Kidney epithelial cell (primary cell): ENCODE measurements at regions not wholly inside any gene's neighbourhood (a gene's known extent, or its start where the extent isn't known, plus 50 kb on each side); places are given as distances from the start of the nearest gene placed in this dataset.

ENCODE experiments used
- DNase-seq: peaks from one replicate; pipeline ENCODE4 v3.0.0-alpha.2; 2010; ENCODE audit warnings: low read depth
- H3K27me3 ChIP-seq: 2 replicates; pipeline ENCODE4 v1.6.0; 2011; ENCODE audit warnings: low read length; ENCODE audit not compliant: control insufficient read depth, insufficient read depth
- H3K36me3 ChIP-seq: 2 replicates; pipeline ENCODE4 v1.5.1; 2011; ENCODE audit warnings: low read length; ENCODE audit not compliant: control insufficient read depth, insufficient read depth
- H3K4me3 ChIP-seq: 2 replicates; pipeline ENCODE4 v1.5.1; 2011; ENCODE audit warnings: low read depth, mild to moderate bottlenecking, control low read depth, low read length
- CTCF ChIP-seq: IDR thresholded peaks from 2 replicates; pipeline ENCODE4 v1.5.1; 2011; ENCODE audit warnings: mild to moderate bottlenecking, moderate library complexity, low read length, control low read depth, inconsistent platforms; ENCODE audit not compliant: insufficient read depth, poor library complexity, severe bottlenecking

GRCh38 chr6:84360039-84360438 is 132.6 kb upstream of the CEP162 start:
- DNase-seq: no peak
- H3K4me3 ChIP-seq: no peak overlapping the region
- H3K27me3 ChIP-seq: no peaks in the 10 kb centered on the region
- no peak for TF ChIP-seq CTCF
- H3K36me3 ChIP-seq: no peaks in the 10 kb centered on the region

DNA sequence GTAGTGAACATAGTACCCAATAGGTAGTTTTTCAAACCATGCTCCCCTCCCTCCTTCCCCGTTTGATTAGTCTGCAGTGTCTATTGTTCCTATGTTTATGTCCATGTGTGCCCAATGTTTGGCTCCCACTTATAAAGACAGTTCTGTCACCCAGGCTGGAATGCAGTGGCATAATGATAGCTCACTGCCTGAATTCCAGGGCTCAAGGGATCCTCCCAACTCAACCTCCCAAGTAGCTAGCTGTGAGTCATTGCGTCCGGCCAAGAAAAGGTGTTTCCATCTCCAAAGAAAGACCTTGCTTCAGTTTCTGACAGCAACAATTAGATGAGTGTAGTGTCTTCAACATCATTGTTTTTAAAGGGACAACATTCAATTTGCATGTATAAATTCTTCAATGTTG is 131.1 kb upstream of the CEP162 start:
- DNase-seq: no peak
- Histone ChIP-seq H3K27me3 (no peaks in the 10 kb centered on the region), H3K4me3 (no peak overlapping the region), H3K36me3 (no peaks in the 10 kb centered on the region)
- TF ChIP-seq CTCF: no peak

DNA sequence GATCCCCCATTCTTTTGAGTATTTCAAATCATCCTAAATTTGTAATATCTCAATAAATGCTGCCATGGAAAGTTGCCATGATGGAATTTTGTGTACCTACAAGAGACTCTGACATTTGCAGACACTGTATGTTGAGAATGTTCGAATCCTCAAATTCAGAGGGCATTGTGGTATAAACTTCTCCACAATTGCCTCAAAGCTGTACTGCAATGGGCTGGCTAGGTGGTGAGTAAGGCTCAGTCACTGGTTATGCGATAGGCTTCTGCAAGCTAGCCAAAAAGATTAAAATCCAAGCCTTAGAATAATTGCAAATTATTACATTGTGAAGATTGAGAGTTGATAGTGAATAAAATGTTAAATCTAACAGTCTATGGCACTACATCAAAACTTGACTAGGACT is 130.2 kb upstream of the CEP162 start:
- H3K27me3 ChIP-seq: no peaks in the 10 kb centered on the region
- no peak overlapping the region for H3K4me3 ChIP-seq
- TF ChIP-seq CTCF: no peak
- no peak for DNase-seq
- H3K36me3 ChIP-seq: no peaks in the 10 kb centered on the region

GRCh38 chr6:84356907-84357306 is 129.5 kb upstream of the CEP162 start:
- no peaks in the 10 kb centered on the region for H3K36me3 ChIP-seq
- H3K27me3 ChIP-seq: no peaks in the 10 kb centered on the region
- no peak for DNase-seq
- TF ChIP-seq CTCF: no peak
- H3K4me3 ChIP-seq: no peak overlapping the region

DNA sequence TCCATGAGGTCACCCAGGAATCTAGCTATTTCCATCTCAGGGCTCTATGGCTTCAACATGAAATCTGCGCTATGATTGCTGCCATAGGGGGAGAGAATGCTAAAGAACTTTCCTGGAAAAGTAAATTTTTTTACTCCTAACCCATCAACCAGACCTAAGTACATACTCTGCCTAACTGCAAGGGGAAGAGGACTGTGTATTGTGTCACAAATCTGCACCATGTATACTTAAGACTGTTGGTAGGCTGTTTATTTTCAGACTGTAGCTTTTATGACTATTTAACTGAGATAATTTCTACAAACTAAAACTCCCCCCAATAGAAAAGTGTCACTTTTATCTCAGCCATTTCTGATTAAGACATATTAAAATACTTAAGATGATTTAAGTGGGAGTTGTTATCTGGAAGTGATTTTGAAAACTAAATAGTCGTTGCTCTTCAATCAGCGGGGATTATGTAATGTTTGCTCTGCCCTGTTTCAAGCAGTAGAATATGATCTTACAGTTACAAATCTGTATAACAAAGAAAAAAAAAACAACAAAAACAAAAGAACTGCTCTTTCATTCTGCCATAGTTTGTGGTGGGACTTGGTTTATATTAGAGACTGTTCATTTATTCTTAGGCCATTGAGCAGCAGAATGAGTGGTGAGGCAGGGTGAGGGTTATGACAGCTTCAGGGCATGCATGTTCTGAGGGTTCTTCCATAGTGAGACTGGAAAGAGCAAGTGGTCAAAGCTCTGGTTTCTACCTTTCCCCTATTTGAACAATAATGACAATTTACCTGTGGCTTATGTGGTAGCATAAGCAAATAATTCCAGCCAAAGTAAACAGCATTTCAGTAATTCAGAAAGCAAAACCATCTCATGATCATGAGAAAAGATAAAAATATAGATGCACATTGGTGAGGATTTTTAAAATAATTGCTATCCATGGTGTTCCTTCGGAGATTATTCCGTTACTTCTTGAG is 126.3 kb upstream of the CEP162 start:
- TF ChIP-seq CTCF: no peak
- no peak for DNase-seq
- Histone ChIP-seq H3K27me3 (no peaks in the 10 kb centered on the region), H3K36me3 (no peaks in the 10 kb centered on the region), H3K4me3 (no peak overlapping the region)

DNA sequence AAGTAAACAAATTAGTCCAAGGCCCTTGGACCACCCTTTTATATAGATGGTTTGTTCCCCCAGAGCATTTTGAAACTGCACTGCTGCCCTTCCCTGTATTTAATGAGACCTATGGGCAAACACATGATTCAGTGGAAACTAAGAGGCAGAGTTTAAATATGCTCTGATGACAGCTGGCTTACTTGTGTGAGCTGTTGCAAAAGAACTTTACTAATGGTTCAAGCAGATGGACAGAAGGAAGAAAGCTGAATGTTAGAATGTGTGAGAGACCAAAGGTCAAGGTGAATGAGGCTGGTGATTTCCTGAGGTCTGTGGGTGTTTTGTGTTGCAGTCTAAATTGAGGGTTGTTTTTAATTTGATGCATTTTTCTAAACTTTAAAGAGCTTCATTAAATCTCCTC is 123.0 kb upstream of the CEP162 start:
- Histone ChIP-seq H3K27me3 (no peaks in the 10 kb centered on the region), H3K4me3 (no peak overlapping the region), H3K36me3 (no peaks in the 10 kb centered on the region)
- no peak for DNase-seq
- TF ChIP-seq CTCF: no peak
